H9 (cell line): ENCODE measurements at regions not wholly inside any gene's neighbourhood (a gene's known extent, or its start where the extent isn't known, plus 50 kb on each side); places are given as distances from the start of the nearest gene placed in this dataset.

Experiments used
- DNase-seq: peaks from one replicate; pipeline ENCODE4 v3.0.0-alpha.2; 2017
- H2AFZ ChIP-seq: one replicate; pipeline ENCODE4 v1.6.1; 2013; ENCODE audit warnings: mild to moderate bottlenecking, low read length, control low read depth, moderate library complexity
- H2AK5ac ChIP-seq: 2 replicates; pipeline ENCODE4 v1.6.1; 2013; ENCODE audit warnings: low read length, control low read depth, mixed read lengths; ENCODE audit not compliant: insufficient read length
- H2BK120ac ChIP-seq: one replicate; pipeline ENCODE4 v1.6.1; 2013; ENCODE audit warnings: low read depth, mild to moderate bottlenecking, low read length, control low read depth, inconsistent platforms; ENCODE audit not compliant: poor library complexity, severe bottlenecking
- H2BK12ac ChIP-seq: 2 replicates; pipeline ENCODE4 v1.6.1; 2013; ENCODE audit warnings: low read length, control low read depth, mixed read lengths, low read depth; ENCODE audit not compliant: insufficient read length
- H2BK15ac ChIP-seq: 2 replicates; pipeline ENCODE4 v1.6.1; 2013; ENCODE audit warnings: low read depth, low read length, control low read depth
- H2BK20ac ChIP-seq: one replicate; pipeline ENCODE4 v1.6.1; 2013; ENCODE audit warnings: low read depth, mild to moderate bottlenecking, low read length, control low read depth, inconsistent platforms; ENCODE audit not compliant: poor library complexity, severe bottlenecking
- H2BK5ac ChIP-seq: 2 replicates; pipeline ENCODE4 v1.6.1; 2013; ENCODE audit warnings: low read length, control low read depth, mixed read lengths; ENCODE audit not compliant: insufficient read length
- H3K14ac ChIP-seq: 2 replicates; pipeline ENCODE4 v1.6.1; 2013; ENCODE audit warnings: low read length, control low read depth; ENCODE audit not compliant: insufficient read depth
- H3K18ac ChIP-seq: 2 replicates; pipeline ENCODE4 v1.6.1; 2013; ENCODE audit warnings: low read depth, mild to moderate bottlenecking, mixed read lengths, low read length, control low read depth; ENCODE audit not compliant: insufficient read length
- H3K23ac ChIP-seq: 2 replicates; pipeline ENCODE4 v1.6.1; 2013; ENCODE audit warnings: low read length, control low read depth, mixed read lengths, low read depth; ENCODE audit not compliant: insufficient read length
- H3K23me2 ChIP-seq: 2 replicates; pipeline ENCODE4 v1.6.1; 2013; ENCODE audit warnings: low read depth, mild to moderate bottlenecking, mixed read lengths, low read length, control low read depth; ENCODE audit not compliant: insufficient read length, poor library complexity, severe bottlenecking
- H3K27ac ChIP-seq: 2 replicates; pipeline ENCODE4 v1.5.1; 2013; ENCODE audit warnings: low read length, control low read depth, mixed read lengths, low read depth; ENCODE audit not compliant: insufficient read length
- H3K27me3 ChIP-seq: 2 replicates; pipeline ENCODE4 v1.6.1; 2013; ENCODE audit warnings: low read length, control low read depth, inconsistent platforms; ENCODE audit not compliant: insufficient read depth
- H3K4ac ChIP-seq: 2 replicates; pipeline ENCODE4 v1.6.1; 2013; ENCODE audit warnings: low read depth, mild to moderate bottlenecking, control low read depth, inconsistent platforms, low read length, moderate library complexity
- H3K4me1 ChIP-seq: 2 replicates; pipeline ENCODE4 v1.6.1; 2013; ENCODE audit warnings: low read length, control low read depth, inconsistent platforms; ENCODE audit not compliant: insufficient read depth
- H3K4me2 ChIP-seq: 2 replicates; pipeline ENCODE4 v1.6.1; 2013; ENCODE audit warnings: low read length, control low read depth, mixed read lengths; ENCODE audit not compliant: insufficient read length, insufficient read depth
- H3K56ac ChIP-seq: 2 replicates; pipeline ENCODE4 v1.6.1; 2013; ENCODE audit warnings: low read depth, mild to moderate bottlenecking, mixed read lengths, low read length, control low read depth; ENCODE audit not compliant: insufficient read length
- H3K79me1 ChIP-seq: 2 replicates; pipeline ENCODE4 v1.6.1; 2013; ENCODE audit warnings: low read depth, mild to moderate bottlenecking, moderate library complexity, low read length, control low read depth, inconsistent platforms; ENCODE audit not compliant: insufficient read depth, poor library complexity, severe bottlenecking
- H3K79me2 ChIP-seq: 2 replicates; pipeline ENCODE4 v1.6.1; 2013; ENCODE audit warnings: low read length, control low read depth, inconsistent platforms; ENCODE audit not compliant: insufficient read depth
- H3K9ac ChIP-seq: 2 replicates; pipeline ENCODE4 v1.6.1; 2013; ENCODE audit warnings: low read length, control low read depth, mixed read lengths; ENCODE audit not compliant: insufficient read length; ENCODE audit errors: extremely low read depth
- H3K9me3 ChIP-seq: one replicate; pipeline ENCODE4 v1.6.1; 2013; ENCODE audit warnings: low read depth, low read length, inconsistent platforms; ENCODE audit not compliant: control insufficient read depth
- H3T11ph ChIP-seq: one replicate; pipeline ENCODE4 v1.6.1; 2013; ENCODE audit warnings: mild to moderate bottlenecking, low read length, control low read depth, inconsistent platforms
- H4K20me1 ChIP-seq: one replicate; pipeline ENCODE4 v1.6.1; 2013; ENCODE audit not compliant: control insufficient read depth, insufficient read length, insufficient read depth
- H4K5ac ChIP-seq: 2 replicates; pipeline ENCODE4 v1.6.1; 2013; ENCODE audit warnings: low read depth, mild to moderate bottlenecking, mixed read lengths, low read length, control low read depth; ENCODE audit not compliant: insufficient read length
- H4K8ac ChIP-seq: replicated peaks from 2 replicates; pipeline ENCODE4 v1.6.1; 2013; ENCODE audit warnings: low read length, control low read depth, mixed read lengths, low read depth; ENCODE audit not compliant: insufficient read length
- H4K91ac ChIP-seq: 2 replicates; pipeline ENCODE4 v1.6.1; 2013; ENCODE audit warnings: low read depth, mild to moderate bottlenecking, moderate library complexity, mixed read lengths, low read length, control low read depth; ENCODE audit not compliant: insufficient read length
- H3K27ac Mint-ChIP-seq, 3 experiments: 2 replicates in 2 of 3; 3 replicates in 1 of 3; pipeline ENCODE4 v1.8.0; 2020 to 2021; ENCODE audit warnings: mixed read lengths in 3 of 3, mild to moderate bottlenecking in 1 of 3, moderate library complexity in 1 of 3
- H3K27me3 Mint-ChIP-seq: 2 replicates; pipeline ENCODE4 v1.8.0; 2021; ENCODE audit warnings: low read depth, mild to moderate bottlenecking, moderate library complexity, mixed read lengths
- H3K36me3 Mint-ChIP-seq, 3 experiments: 2 replicates in 2 of 3; 3 replicates in 1 of 3; pipeline ENCODE4 v1.8.0; 2020 to 2021; ENCODE audit warnings: low read depth in 3 of 3, mixed read lengths in 3 of 3; ENCODE audit not compliant: insufficient read depth in 1 of 3
- H3K4me1 Mint-ChIP-seq, 2 experiments: 2 replicates each; pipeline ENCODE4 v1.8.0; 2020; ENCODE audit warnings: mixed read lengths in 2 of 2
- H3K4me3 Mint-ChIP-seq, 2 experiments: 2 replicates in 1 of 2; 3 replicates in 1 of 2; pipeline ENCODE4 v1.8.0; 2020 to 2021; ENCODE audit warnings: mild to moderate bottlenecking in 2 of 2, mixed read lengths in 2 of 2, moderate library complexity in 1 of 2
- H3K9me3 Mint-ChIP-seq, 2 experiments: 2 replicates in 1 of 2; 3 replicates in 1 of 2; pipeline ENCODE4 v1.8.0; 2020; ENCODE audit warnings: mild to moderate bottlenecking in 2 of 2, mixed read lengths in 2 of 2, moderate library complexity in 1 of 2
- CTCF ChIP-seq: fragments of 200-600 bp; sonication (generic); conservative IDR thresholded peaks from 3 replicates; pipeline ENCODE4 v1.8.0; 2021; ENCODE audit warnings: antibody characterized with exemption, mild to moderate bottlenecking
- WGBS: extraction: QIAGEN DNeasy Blood & Tissue Kit; methylation state at CpG from one replicate; pipeline ENCODE4 v1.1.7; 2013; ENCODE audit warnings: missing lambda C conversion rate, low lambda C conversion rate, mixed read lengths; ENCODE audit not compliant: insufficient read length; ENCODE audit errors: extremely low coverage; 5-methylcytosine and 5-hydroxymethylcytosine counted together

GRCh38 chr20:40540166-40540565, 148.9 kb downstream of the MAFB start:
- no peaks in the 10 kb centered on the region for H3K23me2 ChIP-seq
- H3K27me3 ChIP-seq, result no peaks in the 10 kb centered on the region
- no peak overlapping the region for H2BK15ac ChIP-seq
- no peak overlapping the region for H2BK20ac ChIP-seq
- H4K5ac ChIP-seq, result no peak overlapping the region
- H4K20me1 ChIP-seq, result no peaks in the 10 kb centered on the region
- H3K56ac ChIP-seq, result no peak overlapping the region
- H3K18ac ChIP-seq, result no peak overlapping the region
- Mint-ChIP-seq H3K27ac (no peak overlapping the region; a peak in 1 of 7 replicates), H3K4me1 (no peaks in the 10 kb centered on the region), H3K9me3 (no peaks in the 10 kb centered on the region), H3K4me3 (no peak overlapping the region), H3K36me3 (no peaks in the 10 kb centered on the region), H3K27me3 (peaks cover 5% of the 10 kb centered on the region)
- no peak overlapping the region for H3K23ac ChIP-seq
- H3T11ph ChIP-seq, result no peak overlapping the region
- H3K9me3 ChIP-seq, result no peaks in the 10 kb centered on the region
- no peak overlapping the region for H4K8ac ChIP-seq
- no peak overlapping the region for H3K4ac ChIP-seq
- no peaks in the 10 kb centered on the region for H3K79me2 ChIP-seq
- no peak overlapping the region for H3K27ac ChIP-seq
- no peak overlapping the region for H3K9ac ChIP-seq
- no peak for TF ChIP-seq CTCF
- H4K91ac ChIP-seq, result no peak overlapping the region
- WGBS, result no CpG with 5 or more reads among the region's 2 CpGs
- H3K4me1 ChIP-seq, result no peaks in the 10 kb centered on the region
- no peak overlapping the region for H2BK120ac ChIP-seq
- no peak overlapping the region for H2AK5ac ChIP-seq
- H3K14ac ChIP-seq, result no peak overlapping the region
- no peaks in the 10 kb centered on the region for H3K79me1 ChIP-seq
- no peak overlapping the region for H2AFZ ChIP-seq
- no peak overlapping the region for H2BK5ac ChIP-seq
- H2BK12ac ChIP-seq, result no peak overlapping the region
- H3K4me2 ChIP-seq, result no peak overlapping the region
- DNase-seq, result no peak
